GM23338 (cell line): ENCODE measurements at regions not wholly inside any gene's neighbourhood (a gene's known extent, or its start where the extent isn't known, plus 50 kb on each side); places are given as distances from the start of the nearest gene placed in this dataset.

Experiments used
- ATAC-seq: fragments of 200-7000 bp; cut with Tn5 transposase; 3 replicates; pipeline ENCODE4 v1.9.1; 2020
- DNase-seq: peaks from one replicate; pipeline ENCODE4 v3.0.0-alpha.2; 2015; ENCODE audit warnings: low spot score
- H2AFZ ChIP-seq: fragments of 200-600 bp; sonication (generic); 2 replicates; pipeline ENCODE4 v1.8.0; 2016; ENCODE audit warnings: antibody characterized with exemption, mild to moderate bottlenecking, moderate library complexity
- H3F3A ChIP-seq: fragments of 200-600 bp; sonication (generic); replicated peaks from 2 replicates; pipeline ENCODE4 v1.8.0; 2017; ENCODE audit warnings: antibody characterized with exemption, mixed run types, low read depth
- H3K27ac ChIP-seq: fragments of 200-600 bp; sonication (generic); 2 replicates; pipeline ENCODE4 v1.6.1; 2016; ENCODE audit warnings: low read depth
- H3K27me3 ChIP-seq: fragments of 200-600 bp; sonication (generic); 2 replicates; pipeline ENCODE4 v1.8.0; 2016; ENCODE audit warnings: mild to moderate bottlenecking, mixed run types, moderate library complexity; ENCODE audit not compliant: insufficient read depth
- H3K36me3 ChIP-seq: fragments of 200-600 bp; sonication (generic); 2 replicates; pipeline ENCODE4 v1.8.0; 2016; ENCODE audit warnings: mild to moderate bottlenecking; ENCODE audit not compliant: insufficient read depth
- H3K4me1 ChIP-seq: fragments of 200-600 bp; sonication (generic); 2 replicates; pipeline ENCODE4 v1.8.0; 2016; ENCODE audit warnings: mild to moderate bottlenecking, moderate library complexity; ENCODE audit not compliant: insufficient read depth
- H3K4me2 ChIP-seq: fragments of 200-600 bp; sonication (generic); 2 replicates; pipeline ENCODE4 v1.7.1; 2017; ENCODE audit warnings: mixed run types
- H3K4me3 ChIP-seq: fragments of 200-600 bp; sonication (generic); 2 replicates; pipeline ENCODE4 v1.6.1; 2016; ENCODE audit warnings: mixed run types
- H3K79me2 ChIP-seq: fragments of 200-600 bp; sonication (generic); replicated peaks from 2 replicates; pipeline ENCODE4 v1.8.0; 2017; ENCODE audit warnings: mild to moderate bottlenecking; ENCODE audit not compliant: insufficient read depth
- H3K9me2 ChIP-seq: fragments of 200-600 bp; sonication (generic); 2 replicates; pipeline ENCODE4 v1.8.0; 2017; ENCODE audit not compliant: insufficient read depth
- H4K20me1 ChIP-seq: fragments of 200-600 bp; sonication (generic); replicated peaks from 2 replicates; pipeline ENCODE4 v1.8.0; 2017; ENCODE audit warnings: mild to moderate bottlenecking; ENCODE audit not compliant: insufficient read depth
- H3K27ac Mint-ChIP-seq: 2 replicates; pipeline ENCODE4 v1.8.0; 2020; ENCODE audit warnings: inconsistent platforms, mild to moderate bottlenecking, moderate library complexity, mixed read lengths
- H3K27me3 Mint-ChIP-seq: 3 replicates; pipeline ENCODE4 v1.8.0; 2022; ENCODE audit warnings: low read depth, mild to moderate bottlenecking, moderate library complexity, mixed read lengths, inconsistent platforms; ENCODE audit not compliant: insufficient read depth, poor library complexity
- H3K36me3 Mint-ChIP-seq: 3 replicates; pipeline ENCODE4 v1.8.0; 2021; ENCODE audit warnings: low read depth, mild to moderate bottlenecking, inconsistent platforms, moderate library complexity, mixed read lengths
- H3K4me1 Mint-ChIP-seq: 3 replicates; pipeline ENCODE4 v1.8.0; 2020; ENCODE audit warnings: mild to moderate bottlenecking, inconsistent platforms, mixed read lengths
- H3K4me3 Mint-ChIP-seq: 3 replicates; pipeline ENCODE4 v1.8.0; 2021; ENCODE audit warnings: moderate library complexity, mild to moderate bottlenecking, inconsistent platforms, mixed read lengths
- H3K9me3 Mint-ChIP-seq: 3 replicates; pipeline ENCODE4 v1.8.0; 2020; ENCODE audit warnings: moderate library complexity, mild to moderate bottlenecking, inconsistent platforms, mixed read lengths
- EZH2phosphoT487 ChIP-seq: fragments of 200-600 bp; sonication (generic); IDR thresholded peaks from one replicate; pipeline ENCODE4 v1.8.1; 2018; ENCODE audit warnings: antibody characterized with exemption; ENCODE audit not compliant: unreplicated experiment
- POLR2AphosphoS5 ChIP-seq: IDR thresholded peaks from 2 replicates; pipeline ENCODE4 v1.6.1; 2016; ENCODE audit warnings: antibody characterized with exemption, low read depth
- STAT1 ChIP-seq: IDR thresholded peaks from one replicate; pipeline ENCODE4 v1.6.1; 2016; ENCODE audit warnings: antibody characterized with exemption; ENCODE audit not compliant: unreplicated experiment
- ZNF114 ChIP-seq: fragments of 250-450 bp; sonication (Bioruptor Pico); IDR thresholded peaks from 2 replicates; pipeline ENCODE4 v1.5.0; 2020; ENCODE audit warnings: mild to moderate bottlenecking, moderate library complexity
- TF ChIP-seq, protein P1 (sequence below): IDR thresholded peaks from one replicate; pipeline ENCODE4 v1.6.1; 2018; ENCODE audit warnings: antibody characterized with exemption; ENCODE audit not compliant: unreplicated experiment
- TF ChIP-seq, protein P2 (sequence below), 2 experiments: fragments of 200-600 bp in 1 of 2; sonication (generic) in 1 of 2; conservative IDR thresholded peaks; 2 replicates each; pipeline versions ENCODE4 v1.5.1 to v1.6.1; 2016 to 2017; ENCODE audit warnings: antibody characterized with exemption in 2 of 2, low read depth in 2 of 2, mild to moderate bottlenecking in 2 of 2, moderate library complexity in 1 of 2
- TF ChIP-seq, protein P3 (sequence below): fragments of 250-450 bp; sonication (Bioruptor Pico); IDR thresholded peaks from 2 replicates; pipeline ENCODE4 v1.5.0; 2020; ENCODE audit warnings: mild to moderate bottlenecking, moderate library complexity

DNA sequence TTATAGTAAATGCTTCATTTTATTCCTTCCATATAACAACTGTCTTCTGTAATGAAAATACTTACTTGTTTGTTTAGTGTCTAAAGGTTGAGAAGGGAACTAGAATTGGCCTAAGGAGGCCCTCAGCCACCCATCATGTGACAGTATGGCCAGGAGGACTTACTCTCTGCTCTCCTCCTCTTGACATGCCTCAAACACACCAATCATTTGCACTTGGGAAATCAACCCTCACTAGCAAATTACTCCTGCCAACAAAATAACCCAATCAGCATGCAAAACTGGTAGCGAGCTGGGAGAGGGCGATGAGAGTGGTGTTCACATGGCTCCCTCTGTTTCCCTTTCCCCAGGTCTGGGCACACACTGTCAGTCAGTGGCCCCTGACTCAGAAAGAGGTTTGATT lies 58.6 kb upstream of the MEF2C start:
- H3F3A ChIP-seq, result no peaks in the 10 kb centered on the region
- no peak overlapping the region for H2AFZ ChIP-seq
- no peak for ATAC-seq
- H3K36me3 ChIP-seq, result no peaks in the 10 kb centered on the region
- no peaks in the 10 kb centered on the region for H3K9me3 Mint-ChIP-seq
- no peak overlapping the region for H3K27ac ChIP-seq
- no peaks in the 10 kb centered on the region for H3K36me3 Mint-ChIP-seq
- H4K20me1 ChIP-seq, result no peaks in the 10 kb centered on the region
- no peak for TF ChIP-seq STAT1
- TF ChIP-seq EZH2phosphoT487, result no peak
- TF ChIP-seq POLR2AphosphoS5, result no peak
- TF ChIP-seq ZNF114 (CRISPR knock-in tag), result no peak
- TF ChIP-seq, protein P1, sequence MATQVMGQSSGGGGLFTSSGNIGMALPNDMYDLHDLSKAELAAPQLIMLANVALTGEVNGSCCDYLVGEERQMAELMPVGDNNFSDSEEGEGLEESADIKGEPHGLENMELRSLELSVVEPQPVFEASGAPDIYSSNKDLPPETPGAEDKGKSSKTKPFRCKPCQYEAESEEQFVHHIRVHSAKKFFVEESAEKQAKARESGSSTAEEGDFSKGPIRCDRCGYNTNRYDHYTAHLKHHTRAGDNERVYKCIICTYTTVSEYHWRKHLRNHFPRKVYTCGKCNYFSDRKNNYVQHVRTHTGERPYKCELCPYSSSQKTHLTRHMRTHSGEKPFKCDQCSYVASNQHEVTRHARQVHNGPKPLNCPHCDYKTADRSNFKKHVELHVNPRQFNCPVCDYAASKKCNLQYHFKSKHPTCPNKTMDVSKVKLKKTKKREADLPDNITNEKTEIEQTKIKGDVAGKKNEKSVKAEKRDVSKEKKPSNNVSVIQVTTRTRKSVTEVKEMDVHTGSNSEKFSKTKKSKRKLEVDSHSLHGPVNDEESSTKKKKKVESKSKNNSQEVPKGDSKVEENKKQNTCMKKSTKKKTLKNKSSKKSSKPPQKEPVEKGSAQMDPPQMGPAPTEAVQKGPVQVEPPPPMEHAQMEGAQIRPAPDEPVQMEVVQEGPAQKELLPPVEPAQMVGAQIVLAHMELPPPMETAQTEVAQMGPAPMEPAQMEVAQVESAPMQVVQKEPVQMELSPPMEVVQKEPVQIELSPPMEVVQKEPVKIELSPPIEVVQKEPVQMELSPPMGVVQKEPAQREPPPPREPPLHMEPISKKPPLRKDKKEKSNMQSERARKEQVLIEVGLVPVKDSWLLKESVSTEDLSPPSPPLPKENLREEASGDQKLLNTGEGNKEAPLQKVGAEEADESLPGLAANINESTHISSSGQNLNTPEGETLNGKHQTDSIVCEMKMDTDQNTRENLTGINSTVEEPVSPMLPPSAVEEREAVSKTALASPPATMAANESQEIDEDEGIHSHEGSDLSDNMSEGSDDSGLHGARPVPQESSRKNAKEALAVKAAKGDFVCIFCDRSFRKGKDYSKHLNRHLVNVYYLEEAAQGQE, result no peak
- TF ChIP-seq, protein P2, sequence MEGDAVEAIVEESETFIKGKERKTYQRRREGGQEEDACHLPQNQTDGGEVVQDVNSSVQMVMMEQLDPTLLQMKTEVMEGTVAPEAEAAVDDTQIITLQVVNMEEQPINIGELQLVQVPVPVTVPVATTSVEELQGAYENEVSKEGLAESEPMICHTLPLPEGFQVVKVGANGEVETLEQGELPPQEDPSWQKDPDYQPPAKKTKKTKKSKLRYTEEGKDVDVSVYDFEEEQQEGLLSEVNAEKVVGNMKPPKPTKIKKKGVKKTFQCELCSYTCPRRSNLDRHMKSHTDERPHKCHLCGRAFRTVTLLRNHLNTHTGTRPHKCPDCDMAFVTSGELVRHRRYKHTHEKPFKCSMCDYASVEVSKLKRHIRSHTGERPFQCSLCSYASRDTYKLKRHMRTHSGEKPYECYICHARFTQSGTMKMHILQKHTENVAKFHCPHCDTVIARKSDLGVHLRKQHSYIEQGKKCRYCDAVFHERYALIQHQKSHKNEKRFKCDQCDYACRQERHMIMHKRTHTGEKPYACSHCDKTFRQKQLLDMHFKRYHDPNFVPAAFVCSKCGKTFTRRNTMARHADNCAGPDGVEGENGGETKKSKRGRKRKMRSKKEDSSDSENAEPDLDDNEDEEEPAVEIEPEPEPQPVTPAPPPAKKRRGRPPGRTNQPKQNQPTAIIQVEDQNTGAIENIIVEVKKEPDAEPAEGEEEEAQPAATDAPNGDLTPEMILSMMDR (conservative IDR thresholded peaks at IDR 0.05; ENCODE audit: low read depth in 2 of 2), result no peak
- TF ChIP-seq, protein P3, sequence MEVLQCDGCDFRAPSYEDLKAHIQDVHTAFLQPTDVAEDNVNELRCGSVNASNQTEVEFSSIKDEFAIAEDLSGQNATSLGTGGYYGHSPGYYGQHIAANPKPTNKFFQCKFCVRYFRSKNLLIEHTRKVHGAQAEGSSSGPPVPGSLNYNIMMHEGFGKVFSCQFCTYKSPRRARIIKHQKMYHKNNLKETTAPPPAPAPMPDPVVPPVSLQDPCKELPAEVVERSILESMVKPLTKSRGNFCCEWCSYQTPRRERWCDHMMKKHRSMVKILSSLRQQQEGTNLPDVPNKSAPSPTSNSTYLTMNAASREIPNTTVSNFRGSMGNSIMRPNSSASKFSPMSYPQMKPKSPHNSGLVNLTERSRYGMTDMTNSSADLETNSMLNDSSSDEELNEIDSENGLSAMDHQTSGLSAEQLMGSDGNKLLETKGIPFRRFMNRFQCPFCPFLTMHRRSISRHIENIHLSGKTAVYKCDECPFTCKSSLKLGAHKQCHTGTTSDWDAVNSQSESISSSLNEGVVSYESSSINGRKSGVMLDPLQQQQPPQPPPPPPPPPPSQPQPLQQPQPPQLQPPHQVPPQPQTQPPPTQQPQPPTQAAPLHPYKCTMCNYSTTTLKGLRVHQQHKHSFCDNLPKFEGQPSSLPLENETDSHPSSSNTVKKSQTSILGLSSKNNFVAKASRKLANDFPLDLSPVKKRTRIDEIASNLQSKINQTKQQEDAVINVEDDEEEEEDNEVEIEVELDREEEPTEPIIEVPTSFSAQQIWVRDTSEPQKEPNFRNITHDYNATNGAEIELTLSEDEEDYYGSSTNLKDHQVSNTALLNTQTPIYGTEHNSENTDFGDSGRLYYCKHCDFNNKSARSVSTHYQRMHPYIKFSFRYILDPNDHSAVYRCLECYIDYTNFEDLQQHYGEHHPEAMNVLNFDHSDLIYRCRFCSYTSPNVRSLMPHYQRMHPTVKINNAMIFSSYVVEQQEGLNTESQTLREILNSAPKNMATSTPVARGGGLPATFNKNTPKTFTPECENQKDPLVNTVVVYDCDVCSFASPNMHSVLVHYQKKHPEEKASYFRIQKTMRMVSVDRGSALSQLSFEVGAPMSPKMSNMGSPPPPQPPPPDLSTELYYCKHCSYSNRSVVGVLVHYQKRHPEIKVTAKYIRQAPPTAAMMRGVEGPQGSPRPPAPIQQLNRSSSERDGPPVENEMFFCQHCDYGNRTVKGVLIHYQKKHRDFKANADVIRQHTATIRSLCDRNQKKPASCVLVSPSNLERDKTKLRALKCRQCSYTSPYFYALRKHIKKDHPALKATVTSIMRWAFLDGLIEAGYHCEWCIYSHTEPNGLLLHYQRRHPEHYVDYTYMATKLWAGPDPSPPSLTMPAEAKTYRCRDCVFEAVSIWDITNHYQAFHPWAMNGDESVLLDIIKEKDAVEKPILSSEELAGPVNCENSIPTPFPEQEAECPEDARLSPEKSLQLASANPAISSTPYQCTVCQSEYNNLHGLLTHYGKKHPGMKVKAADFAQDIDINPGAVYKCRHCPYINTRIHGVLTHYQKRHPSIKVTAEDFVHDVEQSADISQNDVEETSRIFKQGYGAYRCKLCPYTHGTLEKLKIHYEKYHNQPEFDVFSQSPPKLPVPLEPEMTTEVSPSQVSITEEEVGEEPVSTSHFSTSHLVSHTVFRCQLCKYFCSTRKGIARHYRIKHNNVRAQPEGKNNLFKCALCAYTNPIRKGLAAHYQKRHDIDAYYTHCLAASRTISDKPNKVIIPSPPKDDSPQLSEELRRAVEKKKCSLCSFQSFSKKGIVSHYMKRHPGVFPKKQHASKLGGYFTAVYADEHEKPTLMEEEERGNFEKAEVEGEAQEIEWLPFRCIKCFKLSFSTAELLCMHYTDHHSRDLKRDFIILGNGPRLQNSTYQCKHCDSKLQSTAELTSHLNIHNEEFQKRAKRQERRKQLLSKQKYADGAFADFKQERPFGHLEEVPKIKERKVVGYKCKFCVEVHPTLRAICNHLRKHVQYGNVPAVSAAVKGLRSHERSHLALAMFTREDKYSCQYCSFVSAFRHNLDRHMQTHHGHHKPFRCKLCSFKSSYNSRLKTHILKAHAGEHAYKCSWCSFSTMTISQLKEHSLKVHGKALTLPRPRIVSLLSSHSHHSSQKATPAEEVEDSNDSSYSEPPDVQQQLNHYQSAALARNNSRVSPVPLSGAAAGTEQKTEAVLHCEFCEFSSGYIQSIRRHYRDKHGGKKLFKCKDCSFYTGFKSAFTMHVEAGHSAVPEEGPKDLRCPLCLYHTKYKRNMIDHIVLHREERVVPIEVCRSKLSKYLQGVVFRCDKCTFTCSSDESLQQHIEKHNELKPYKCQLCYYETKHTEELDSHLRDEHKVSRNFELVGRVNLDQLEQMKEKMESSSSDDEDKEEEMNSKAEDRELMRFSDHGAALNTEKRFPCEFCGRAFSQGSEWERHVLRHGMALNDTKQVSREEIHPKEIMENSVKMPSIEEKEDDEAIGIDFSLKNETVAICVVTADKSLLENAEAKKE (CRISPR knock-in tag), result no peak
- H3K4me3 Mint-ChIP-seq, result no peak overlapping the region
- H3K4me1 Mint-ChIP-seq, result peaks cover 23% of the 10 kb centered on the region
- H3K4me2 ChIP-seq, result no peak overlapping the region
- no peaks in the 10 kb centered on the region for H3K27me3 ChIP-seq
- H3K9me2 ChIP-seq, result no peaks in the 10 kb centered on the region
- H3K4me3 ChIP-seq, result no peak overlapping the region
- no peaks in the 10 kb centered on the region for H3K79me2 ChIP-seq
- no peak for DNase-seq
- no peaks in the 10 kb centered on the region for H3K27me3 Mint-ChIP-seq
- H3K27ac Mint-ChIP-seq, result no peak overlapping the region; the same call in 1 of the 2 replicates
- H3K4me1 ChIP-seq, result no peaks in the 10 kb centered on the region
